GM23338 (cell line): ENCODE measurements at regions not wholly inside any gene's neighbourhood (a gene's known extent, or its start where the extent isn't known, plus 50 kb on each side); places are given as distances from the start of the nearest gene placed in this dataset.

ENCODE experiments used
- ATAC-seq: fragments of 200-7000 bp; cut with Tn5 transposase; 3 replicates; pipeline ENCODE4 v1.9.1; 2020
- DNase-seq: peaks from one replicate; pipeline ENCODE4 v3.0.0-alpha.2; 2015; ENCODE audit warnings: low spot score
- H2AFZ ChIP-seq: fragments of 200-600 bp; sonication (generic); 2 replicates; pipeline ENCODE4 v1.8.0; 2016; ENCODE audit warnings: antibody characterized with exemption, mild to moderate bottlenecking, moderate library complexity
- H3F3A ChIP-seq: fragments of 200-600 bp; sonication (generic); replicated peaks from 2 replicates; pipeline ENCODE4 v1.8.0; 2017; ENCODE audit warnings: antibody characterized with exemption, mixed run types, low read depth
- H3K27ac ChIP-seq: fragments of 200-600 bp; sonication (generic); 2 replicates; pipeline ENCODE4 v1.6.1; 2016; ENCODE audit warnings: low read depth
- H3K27me3 ChIP-seq: fragments of 200-600 bp; sonication (generic); 2 replicates; pipeline ENCODE4 v1.8.0; 2016; ENCODE audit warnings: mild to moderate bottlenecking, mixed run types, moderate library complexity; ENCODE audit not compliant: insufficient read depth
- H3K36me3 ChIP-seq: fragments of 200-600 bp; sonication (generic); 2 replicates; pipeline ENCODE4 v1.8.0; 2016; ENCODE audit warnings: mild to moderate bottlenecking; ENCODE audit not compliant: insufficient read depth
- H3K4me1 ChIP-seq: fragments of 200-600 bp; sonication (generic); 2 replicates; pipeline ENCODE4 v1.8.0; 2016; ENCODE audit warnings: mild to moderate bottlenecking, moderate library complexity; ENCODE audit not compliant: insufficient read depth
- H3K4me2 ChIP-seq: fragments of 200-600 bp; sonication (generic); 2 replicates; pipeline ENCODE4 v1.7.1; 2017; ENCODE audit warnings: mixed run types
- H3K4me3 ChIP-seq: fragments of 200-600 bp; sonication (generic); 2 replicates; pipeline ENCODE4 v1.6.1; 2016; ENCODE audit warnings: mixed run types
- H3K79me2 ChIP-seq: fragments of 200-600 bp; sonication (generic); replicated peaks from 2 replicates; pipeline ENCODE4 v1.8.0; 2017; ENCODE audit warnings: mild to moderate bottlenecking; ENCODE audit not compliant: insufficient read depth
- H3K9me2 ChIP-seq: fragments of 200-600 bp; sonication (generic); 2 replicates; pipeline ENCODE4 v1.8.0; 2017; ENCODE audit not compliant: insufficient read depth
- H4K20me1 ChIP-seq: fragments of 200-600 bp; sonication (generic); replicated peaks from 2 replicates; pipeline ENCODE4 v1.8.0; 2017; ENCODE audit warnings: mild to moderate bottlenecking; ENCODE audit not compliant: insufficient read depth
- H3K27ac Mint-ChIP-seq: 2 replicates; pipeline ENCODE4 v1.8.0; 2020; ENCODE audit warnings: inconsistent platforms, mild to moderate bottlenecking, moderate library complexity, mixed read lengths
- H3K27me3 Mint-ChIP-seq: 3 replicates; pipeline ENCODE4 v1.8.0; 2022; ENCODE audit warnings: low read depth, mild to moderate bottlenecking, moderate library complexity, mixed read lengths, inconsistent platforms; ENCODE audit not compliant: insufficient read depth, poor library complexity
- H3K36me3 Mint-ChIP-seq: 3 replicates; pipeline ENCODE4 v1.8.0; 2021; ENCODE audit warnings: low read depth, mild to moderate bottlenecking, inconsistent platforms, moderate library complexity, mixed read lengths
- H3K4me1 Mint-ChIP-seq: 3 replicates; pipeline ENCODE4 v1.8.0; 2020; ENCODE audit warnings: mild to moderate bottlenecking, inconsistent platforms, mixed read lengths
- H3K4me3 Mint-ChIP-seq: 3 replicates; pipeline ENCODE4 v1.8.0; 2021; ENCODE audit warnings: moderate library complexity, mild to moderate bottlenecking, inconsistent platforms, mixed read lengths
- H3K9me3 Mint-ChIP-seq: 3 replicates; pipeline ENCODE4 v1.8.0; 2020; ENCODE audit warnings: moderate library complexity, mild to moderate bottlenecking, inconsistent platforms, mixed read lengths
- CREB1 ChIP-seq: fragments of 250-450 bp; sonication (Bioruptor Pico); IDR thresholded peaks from 2 replicates; pipeline ENCODE4 v1.5.0; 2020; ENCODE audit warnings: low read depth, mild to moderate bottlenecking, moderate library complexity
- EZH2 ChIP-seq: fragments of 200-600 bp; sonication (generic); IDR thresholded peaks from one replicate; pipeline ENCODE4 v1.8.0; 2017; ENCODE audit warnings: antibody characterized with exemption, mild to moderate bottlenecking, low read depth; ENCODE audit not compliant: unreplicated experiment
- EZH2phosphoT487 ChIP-seq: fragments of 200-600 bp; sonication (generic); IDR thresholded peaks from one replicate; pipeline ENCODE4 v1.8.1; 2018; ENCODE audit warnings: antibody characterized with exemption; ENCODE audit not compliant: unreplicated experiment
- JUNB ChIP-seq: IDR thresholded peaks from one replicate; pipeline ENCODE4 v1.6.1; 2016; ENCODE audit warnings: antibody characterized with exemption; ENCODE audit not compliant: unreplicated experiment
- NANOG ChIP-seq: IDR thresholded peaks from 2 replicates; pipeline ENCODE4 v1.6.1; 2016; ENCODE audit warnings: antibody characterized with exemption, borderline replicate concordance
- POLR2AphosphoS5 ChIP-seq: IDR thresholded peaks from 2 replicates; pipeline ENCODE4 v1.6.1; 2016; ENCODE audit warnings: antibody characterized with exemption, low read depth
- STAT1 ChIP-seq: IDR thresholded peaks from one replicate; pipeline ENCODE4 v1.6.1; 2016; ENCODE audit warnings: antibody characterized with exemption; ENCODE audit not compliant: unreplicated experiment
- ZNF114 ChIP-seq: fragments of 250-450 bp; sonication (Bioruptor Pico); IDR thresholded peaks from 2 replicates; pipeline ENCODE4 v1.5.0; 2020; ENCODE audit warnings: mild to moderate bottlenecking, moderate library complexity
- ZNF331 ChIP-seq: fragments of 250-450 bp; sonication (Bioruptor Pico); IDR thresholded peaks from 2 replicates; pipeline ENCODE4 v1.5.0; 2020; ENCODE audit warnings: low read depth, mild to moderate bottlenecking, moderate library complexity
- ZNF462 ChIP-seq: fragments of 250-450 bp; sonication (Bioruptor Pico); IDR thresholded peaks from 2 replicates; pipeline ENCODE4 v1.5.0; 2020; ENCODE audit warnings: mild to moderate bottlenecking, moderate library complexity
- TF ChIP-seq, protein P1 (sequence below): IDR thresholded peaks from one replicate; pipeline ENCODE4 v1.6.1; 2018; ENCODE audit warnings: antibody characterized with exemption; ENCODE audit not compliant: unreplicated experiment
- TF ChIP-seq, protein P2 (sequence below): IDR thresholded peaks from 2 replicates; pipeline ENCODE4 v1.6.1; 2016; ENCODE audit warnings: antibody characterized with exemption
- TF ChIP-seq, protein P3 (sequence below), 2 experiments: fragments of 200-600 bp in 1 of 2; sonication (generic) in 1 of 2; conservative IDR thresholded peaks; 2 replicates each; pipeline versions ENCODE4 v1.5.1 to v1.6.1; 2016 to 2017; ENCODE audit warnings: antibody characterized with exemption in 2 of 2, low read depth in 2 of 2, mild to moderate bottlenecking in 2 of 2, moderate library complexity in 1 of 2

DNA sequence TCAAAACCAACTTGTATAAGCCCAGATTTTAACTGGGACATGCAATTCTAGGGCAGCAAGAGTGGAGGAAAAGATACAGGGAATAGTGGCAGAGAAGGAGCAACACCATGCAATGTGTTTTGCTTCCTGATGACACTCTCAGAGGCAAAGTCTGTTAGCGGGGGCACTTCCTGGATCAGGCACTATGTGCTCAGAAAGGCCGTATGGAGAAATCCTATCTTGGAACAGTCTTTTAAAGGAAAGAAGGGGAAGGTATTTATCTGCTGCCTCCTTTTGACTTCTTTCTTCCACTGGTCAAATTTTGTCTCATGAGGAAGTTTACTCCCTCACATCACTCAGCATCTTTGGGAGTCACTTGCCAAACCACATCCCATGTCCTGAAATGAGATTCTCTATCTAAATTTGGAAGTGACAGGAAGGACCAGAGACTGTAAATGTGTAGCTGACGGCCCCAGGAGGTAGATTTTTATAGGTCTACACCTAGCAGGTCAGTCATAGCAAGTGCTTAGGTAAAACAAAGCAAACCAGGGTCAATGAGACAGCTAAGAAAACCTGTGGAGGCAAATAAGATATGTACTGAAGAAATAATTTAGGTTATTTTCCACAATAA is 91.7 kb upstream of the ELOVL5 start:
- Histone ChIP-seq H3K27ac (no peak overlapping the region), H3K4me2 (no peak overlapping the region), H3K79me2 (no peaks in the 10 kb centered on the region), H3K4me3 (no peak overlapping the region), H3K4me1 (no peaks in the 10 kb centered on the region), H2AFZ (peak overlapping the region; percentile 77; the same call in 1 of the 2 replicates), H3K36me3 (no peaks in the 10 kb centered on the region), H3K27me3 (no peaks in the 10 kb centered on the region), H3K9me2 (no peaks in the 10 kb centered on the region), H4K20me1 (no peaks in the 10 kb centered on the region), H3F3A (no peaks in the 10 kb centered on the region)
- no peak for ATAC-seq
- no peak overlapping the region for H3K4me3 Mint-ChIP-seq
- H3K27ac Mint-ChIP-seq: no peak overlapping the region
- peak; percentile 3 for DNase-seq
- no peaks in the 10 kb centered on the region for H3K9me3 Mint-ChIP-seq
- no peaks in the 10 kb centered on the region for H3K36me3 Mint-ChIP-seq
- no peaks in the 10 kb centered on the region for H3K4me1 Mint-ChIP-seq
- TF ChIP-seq NANOG (no peak), ZNF462 (no peak), STAT1 (no peak), ZNF114 (no peak), EZH2phosphoT487 (no peak), ZNF331 (no peak), EZH2 (no peak), POLR2AphosphoS5 (no peak), CREB1 (CRISPR knock-in tag) (no peak), JUNB (no peak)
- TF ChIP-seq, protein P1, sequence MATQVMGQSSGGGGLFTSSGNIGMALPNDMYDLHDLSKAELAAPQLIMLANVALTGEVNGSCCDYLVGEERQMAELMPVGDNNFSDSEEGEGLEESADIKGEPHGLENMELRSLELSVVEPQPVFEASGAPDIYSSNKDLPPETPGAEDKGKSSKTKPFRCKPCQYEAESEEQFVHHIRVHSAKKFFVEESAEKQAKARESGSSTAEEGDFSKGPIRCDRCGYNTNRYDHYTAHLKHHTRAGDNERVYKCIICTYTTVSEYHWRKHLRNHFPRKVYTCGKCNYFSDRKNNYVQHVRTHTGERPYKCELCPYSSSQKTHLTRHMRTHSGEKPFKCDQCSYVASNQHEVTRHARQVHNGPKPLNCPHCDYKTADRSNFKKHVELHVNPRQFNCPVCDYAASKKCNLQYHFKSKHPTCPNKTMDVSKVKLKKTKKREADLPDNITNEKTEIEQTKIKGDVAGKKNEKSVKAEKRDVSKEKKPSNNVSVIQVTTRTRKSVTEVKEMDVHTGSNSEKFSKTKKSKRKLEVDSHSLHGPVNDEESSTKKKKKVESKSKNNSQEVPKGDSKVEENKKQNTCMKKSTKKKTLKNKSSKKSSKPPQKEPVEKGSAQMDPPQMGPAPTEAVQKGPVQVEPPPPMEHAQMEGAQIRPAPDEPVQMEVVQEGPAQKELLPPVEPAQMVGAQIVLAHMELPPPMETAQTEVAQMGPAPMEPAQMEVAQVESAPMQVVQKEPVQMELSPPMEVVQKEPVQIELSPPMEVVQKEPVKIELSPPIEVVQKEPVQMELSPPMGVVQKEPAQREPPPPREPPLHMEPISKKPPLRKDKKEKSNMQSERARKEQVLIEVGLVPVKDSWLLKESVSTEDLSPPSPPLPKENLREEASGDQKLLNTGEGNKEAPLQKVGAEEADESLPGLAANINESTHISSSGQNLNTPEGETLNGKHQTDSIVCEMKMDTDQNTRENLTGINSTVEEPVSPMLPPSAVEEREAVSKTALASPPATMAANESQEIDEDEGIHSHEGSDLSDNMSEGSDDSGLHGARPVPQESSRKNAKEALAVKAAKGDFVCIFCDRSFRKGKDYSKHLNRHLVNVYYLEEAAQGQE: no peak
- TF ChIP-seq, protein P2, sequence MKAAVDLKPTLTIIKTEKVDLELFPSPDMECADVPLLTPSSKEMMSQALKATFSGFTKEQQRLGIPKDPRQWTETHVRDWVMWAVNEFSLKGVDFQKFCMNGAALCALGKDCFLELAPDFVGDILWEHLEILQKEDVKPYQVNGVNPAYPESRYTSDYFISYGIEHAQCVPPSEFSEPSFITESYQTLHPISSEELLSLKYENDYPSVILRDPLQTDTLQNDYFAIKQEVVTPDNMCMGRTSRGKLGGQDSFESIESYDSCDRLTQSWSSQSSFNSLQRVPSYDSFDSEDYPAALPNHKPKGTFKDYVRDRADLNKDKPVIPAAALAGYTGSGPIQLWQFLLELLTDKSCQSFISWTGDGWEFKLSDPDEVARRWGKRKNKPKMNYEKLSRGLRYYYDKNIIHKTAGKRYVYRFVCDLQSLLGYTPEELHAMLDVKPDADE: no peak
- TF ChIP-seq, protein P3, sequence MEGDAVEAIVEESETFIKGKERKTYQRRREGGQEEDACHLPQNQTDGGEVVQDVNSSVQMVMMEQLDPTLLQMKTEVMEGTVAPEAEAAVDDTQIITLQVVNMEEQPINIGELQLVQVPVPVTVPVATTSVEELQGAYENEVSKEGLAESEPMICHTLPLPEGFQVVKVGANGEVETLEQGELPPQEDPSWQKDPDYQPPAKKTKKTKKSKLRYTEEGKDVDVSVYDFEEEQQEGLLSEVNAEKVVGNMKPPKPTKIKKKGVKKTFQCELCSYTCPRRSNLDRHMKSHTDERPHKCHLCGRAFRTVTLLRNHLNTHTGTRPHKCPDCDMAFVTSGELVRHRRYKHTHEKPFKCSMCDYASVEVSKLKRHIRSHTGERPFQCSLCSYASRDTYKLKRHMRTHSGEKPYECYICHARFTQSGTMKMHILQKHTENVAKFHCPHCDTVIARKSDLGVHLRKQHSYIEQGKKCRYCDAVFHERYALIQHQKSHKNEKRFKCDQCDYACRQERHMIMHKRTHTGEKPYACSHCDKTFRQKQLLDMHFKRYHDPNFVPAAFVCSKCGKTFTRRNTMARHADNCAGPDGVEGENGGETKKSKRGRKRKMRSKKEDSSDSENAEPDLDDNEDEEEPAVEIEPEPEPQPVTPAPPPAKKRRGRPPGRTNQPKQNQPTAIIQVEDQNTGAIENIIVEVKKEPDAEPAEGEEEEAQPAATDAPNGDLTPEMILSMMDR (conservative IDR thresholded peaks at IDR 0.05; ENCODE audit: low read depth in 2 of 2): no peak
- H3K27me3 Mint-ChIP-seq: peaks cover 2% of the 10 kb centered on the region
